ENCODE measurements at regions not wholly inside any gene's neighbourhood (a gene's known extent, or its start where the extent isn't known, plus 50 kb on each side); places are given as distances from the start of the nearest gene placed in this dataset.

GRCh38 chr2:78070693-78071092 lies 548.5 kb upstream of the LRRTM4 start:
- Mint-ChIP-seq H3K4me3 (no peak overlapping the region), H3K27ac (no peak overlapping the region), H3K36me3 (ENCODE audit: low read depth) (no peaks in the 10 kb centered on the region), H3K27me3 (ENCODE audit: low read depth) (no peaks in the 10 kb centered on the region), H3K9me3 (no peaks in the 10 kb centered on the region), H3K4me1 (peaks cover 14% of the 10 kb centered on the region)
- no peak for TF ChIP-seq CTCF (IDR thresholded peaks at IDR 0.05; ENCODE audit: unreplicated experiment in 3 of 3)

GRCh38 chr2:78077633-78078032 lies 555.5 kb upstream of the LRRTM4 start:
- no peak for TF ChIP-seq CTCF (IDR thresholded peaks at IDR 0.05; ENCODE audit: unreplicated experiment in 3 of 3)
- no peaks in the 10 kb centered on the region for H3K9me3 Mint-ChIP-seq
- peaks cover 6% of the 10 kb centered on the region for H3K4me1 Mint-ChIP-seq
- H3K36me3 Mint-ChIP-seq (ENCODE audit: low read depth): no peaks in the 10 kb centered on the region
- no peak overlapping the region for H3K27ac Mint-ChIP-seq
- H3K4me3 Mint-ChIP-seq: no peak overlapping the region
- no peaks in the 10 kb centered on the region for H3K27me3 Mint-ChIP-seq (ENCODE audit: low read depth)

- H3K4me1 Mint-ChIP-seq: peaks cover 3% of the 10 kb centered on the region
- H3K27ac Mint-ChIP-seq: no peak overlapping the region
Measured at GRCh38 chr2:78082555-78082954, 560.4 kb upstream of the LRRTM4 start.

GRCh38 chr2:78093436-78093835 lies 571.3 kb upstream of the LRRTM4 start:
- Mint-ChIP-seq H3K27me3 (ENCODE audit: low read depth) (no peaks in the 10 kb centered on the region), H3K4me3 (no peak overlapping the region), H3K36me3 (ENCODE audit: low read depth) (no peaks in the 10 kb centered on the region), H3K9me3 (no peaks in the 10 kb centered on the region), H3K4me1 (no peaks in the 10 kb centered on the region), H3K27ac (no peak overlapping the region)
- TF ChIP-seq CTCF (IDR thresholded peaks at IDR 0.05; ENCODE audit: unreplicated experiment in 3 of 3): no peak

More at GRCh38 chr2:78082555-78082954, 560.4 kb upstream of the LRRTM4 start:
- no peak overlapping the region for H3K4me3 Mint-ChIP-seq
- H3K9me3 Mint-ChIP-seq: no peaks in the 10 kb centered on the region
- H3K27me3 Mint-ChIP-seq (ENCODE audit: low read depth): no peaks in the 10 kb centered on the region
- TF ChIP-seq CTCF (IDR thresholded peaks at IDR 0.05; ENCODE audit: unreplicated experiment in 3 of 3): no peak
- H3K36me3 Mint-ChIP-seq (ENCODE audit: low read depth): no peaks in the 10 kb centered on the region

- Mint-ChIP-seq H3K27ac (no peak overlapping the region), H3K4me3 (no peak overlapping the region), H3K9me3 (peaks cover 11% of the 10 kb centered on the region), H3K27me3 (ENCODE audit: low read depth) (no peaks in the 10 kb centered on the region), H3K36me3 (ENCODE audit: low read depth) (no peaks in the 10 kb centered on the region), H3K4me1 (no peaks in the 10 kb centered on the region)
- no peak for TF ChIP-seq CTCF (IDR thresholded peaks at IDR 0.05; ENCODE audit: unreplicated experiment in 3 of 3)
Measured at GRCh38 chr2:78109272-78109671, 587.1 kb upstream of the LRRTM4 start.

- H3K27me3 Mint-ChIP-seq (ENCODE audit: low read depth): no peaks in the 10 kb centered on the region
- no peaks in the 10 kb centered on the region for H3K36me3 Mint-ChIP-seq (ENCODE audit: low read depth)
- H3K9me3 Mint-ChIP-seq: no peaks in the 10 kb centered on the region
- no peak overlapping the region for H3K27ac Mint-ChIP-seq
- no peak overlapping the region for H3K4me3 Mint-ChIP-seq
- peaks cover 10% of the 10 kb centered on the region for H3K4me1 Mint-ChIP-seq
- no peak for TF ChIP-seq CTCF (IDR thresholded peaks at IDR 0.05; ENCODE audit: unreplicated experiment in 3 of 3)
Measured at GRCh38 chr2:78115291-78115690, 593.1 kb upstream of the LRRTM4 start.

Data from nephron (organoid).